Tibial nerve (tissue), 4 donors: ENCODE measurements at regions not wholly inside any gene's neighbourhood (a gene's known extent, or its start where the extent isn't known, plus 50 kb on each side); places are given as distances from the start of the nearest gene placed in this dataset.

ENCODE experiments used
- DNase-seq, 2 donors: peaks; one replicate each; pipeline ENCODE4 v3.0.0-alpha.2; 2019; ENCODE audit warnings: low spot score in 2 of 2
- H3K27ac ChIP-seq, 4 donors: fragments of 200-600 bp; sonication (generic) in 3 of 4; one replicate each; pipeline ENCODE4 v1.5.1; 2017 to 2019; ENCODE audit warnings: mild to moderate bottlenecking in 1 of 4
- H3K27me3 ChIP-seq, 2 donors: fragments of 200-600 bp; sonication (generic) in 1 of 2; one replicate each; pipeline versions ENCODE4 v1.5.1 to v1.6.0; 2017 to 2019
- H3K36me3 ChIP-seq, 3 donors: fragments of 200-600 bp; sonication (generic); one replicate each; pipeline ENCODE4 v1.5.1; 2018 to 2019
- H3K4me1 ChIP-seq, 4 donors: fragments of 200-600 bp; sonication (generic) in 3 of 4; one replicate each; pipeline ENCODE4 v1.5.1; 2017 to 2019
- H3K4me3 ChIP-seq, 4 donors: fragments of 200-600 bp; sonication (generic) in 3 of 4; one replicate each; pipeline ENCODE4 v1.5.1; 2017 to 2019; ENCODE audit warnings: mild to moderate bottlenecking in 1 of 4, moderate library complexity in 1 of 4
- H3K9me3 ChIP-seq, 4 donors: fragments of 200-600 bp; sonication (generic) in 3 of 4; one replicate each; pipeline ENCODE4 v1.5.1; 2017 to 2019
- EP300 ChIP-seq, 2 donors: sonication (generic); formaldehyde crosslinking; IDR thresholded peaks; one replicate each; pipeline ENCODE4 v1.6.1; 2017; ENCODE audit warnings: antibody characterized with exemption in 2 of 2, mild to moderate bottlenecking in 1 of 2
- POLR2A ChIP-seq, 2 donors: fragments of 450-650 bp; IDR thresholded peaks; one replicate each; pipeline ENCODE4 v1.6.1; 2017; ENCODE audit warnings: antibody characterized with exemption in 2 of 2, mild to moderate bottlenecking in 2 of 2, moderate library complexity in 2 of 2
- WGBS, 2 donors: methylation state at CpG; one replicate each; pipeline ENCODE4 v1.1.5; 2018; 5-methylcytosine and 5-hydroxymethylcytosine counted together
- TF ChIP-seq, protein P1 (sequence below), 5 experiments: fragments of 200-600 bp in 3 of 5; fragments of 450-650 bp in 2 of 5; sonication (generic) in 3 of 5; IDR thresholded peaks; one replicate each; pipeline ENCODE4 v1.5.1; 2016 to 2019; ENCODE audit warnings: antibody characterized with exemption in 5 of 5, mild to moderate bottlenecking in 3 of 5, moderate library complexity in 2 of 5

DNA sequence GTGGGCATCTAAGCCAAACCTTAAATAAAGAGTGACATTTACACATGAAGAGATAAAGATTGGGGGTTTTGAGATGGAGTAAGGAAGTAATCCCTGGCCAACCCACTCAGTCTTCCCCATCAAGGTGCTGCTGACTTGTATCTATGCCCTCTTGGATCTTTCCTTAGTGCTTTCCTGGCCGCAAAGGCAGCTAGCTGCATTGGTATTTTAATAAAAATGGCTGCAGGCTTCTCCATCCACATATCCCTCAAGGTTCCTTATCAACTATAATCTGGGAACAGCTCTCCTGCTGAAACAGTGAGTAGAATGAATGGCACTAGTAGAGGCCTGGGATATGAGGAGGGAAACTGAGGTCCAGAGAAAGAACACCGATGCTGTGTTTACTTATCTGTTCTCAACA, 122.2 kb upstream of the ANKRD28 start:
- no peak for TF ChIP-seq EP300 (IDR thresholded peaks at IDR 0.05)
- TF ChIP-seq, protein P1, sequence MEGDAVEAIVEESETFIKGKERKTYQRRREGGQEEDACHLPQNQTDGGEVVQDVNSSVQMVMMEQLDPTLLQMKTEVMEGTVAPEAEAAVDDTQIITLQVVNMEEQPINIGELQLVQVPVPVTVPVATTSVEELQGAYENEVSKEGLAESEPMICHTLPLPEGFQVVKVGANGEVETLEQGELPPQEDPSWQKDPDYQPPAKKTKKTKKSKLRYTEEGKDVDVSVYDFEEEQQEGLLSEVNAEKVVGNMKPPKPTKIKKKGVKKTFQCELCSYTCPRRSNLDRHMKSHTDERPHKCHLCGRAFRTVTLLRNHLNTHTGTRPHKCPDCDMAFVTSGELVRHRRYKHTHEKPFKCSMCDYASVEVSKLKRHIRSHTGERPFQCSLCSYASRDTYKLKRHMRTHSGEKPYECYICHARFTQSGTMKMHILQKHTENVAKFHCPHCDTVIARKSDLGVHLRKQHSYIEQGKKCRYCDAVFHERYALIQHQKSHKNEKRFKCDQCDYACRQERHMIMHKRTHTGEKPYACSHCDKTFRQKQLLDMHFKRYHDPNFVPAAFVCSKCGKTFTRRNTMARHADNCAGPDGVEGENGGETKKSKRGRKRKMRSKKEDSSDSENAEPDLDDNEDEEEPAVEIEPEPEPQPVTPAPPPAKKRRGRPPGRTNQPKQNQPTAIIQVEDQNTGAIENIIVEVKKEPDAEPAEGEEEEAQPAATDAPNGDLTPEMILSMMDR (IDR thresholded peaks at IDR 0.05): no peak
- no peak for TF ChIP-seq POLR2A (IDR thresholded peaks at IDR 0.05)
- Histone ChIP-seq H3K27ac (no peak overlapping the region), H3K27me3 (no peaks in the 10 kb centered on the region), H3K4me3 (no peak overlapping the region), H3K36me3 (no peaks in the 10 kb centered on the region), H3K9me3 (no peaks in the 10 kb centered on the region), H3K4me1 (no peaks in the 10 kb centered on the region)
- WGBS, 2 donors: 98 to 100% methylated on average over 2 of the region's 2 CpGs
- DNase-seq: no peak

DNA sequence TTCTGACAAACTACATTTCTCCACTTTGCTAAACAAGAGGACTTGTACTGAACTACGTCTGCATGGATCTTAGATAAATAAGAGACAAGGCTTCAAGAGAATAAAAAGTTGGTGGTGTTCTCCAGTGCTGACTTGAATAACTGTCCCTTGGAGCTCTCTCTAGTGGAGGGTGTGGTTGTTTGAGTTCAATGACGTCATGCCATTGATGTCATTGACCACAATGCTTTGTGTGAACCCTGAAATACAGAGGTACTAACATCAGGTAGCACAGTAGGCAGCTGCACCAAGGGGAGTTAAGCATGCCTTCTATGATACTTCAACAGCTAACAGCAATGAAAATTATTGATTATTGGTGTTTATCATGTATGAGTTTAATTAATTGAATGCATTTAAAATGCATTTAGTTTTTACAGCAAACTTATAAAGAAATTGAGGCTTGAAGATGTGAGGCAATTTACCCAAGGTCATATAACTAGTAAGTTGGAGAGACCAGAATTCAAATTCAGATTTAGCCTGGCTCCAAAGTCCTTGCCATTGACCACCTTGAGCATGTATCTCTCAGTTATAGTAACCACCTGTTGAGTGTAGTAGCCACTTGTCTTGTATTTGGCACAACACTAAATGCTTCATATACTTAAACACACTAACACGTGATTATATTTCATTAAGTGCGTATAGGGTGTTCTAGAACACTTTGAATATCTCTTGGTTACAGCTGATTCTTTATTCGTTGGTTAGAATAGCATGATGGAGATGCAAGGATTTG, 126.0 kb upstream of the ANKRD28 start:
- Histone ChIP-seq H3K9me3 (no peaks in the 10 kb centered on the region), H3K4me3 (no peak overlapping the region), H3K4me1 (peaks cover 0 to 4% (median 0%) of the 10 kb centered on the region in 4 donors), H3K27ac (no peak overlapping the region), H3K36me3 (no peaks in the 10 kb centered on the region), H3K27me3 (no peaks in the 10 kb centered on the region)
- 84 to 85% methylated on average over 5 of the region's 5 CpGs for WGBS, 2 donors
- TF ChIP-seq EP300 (IDR thresholded peaks at IDR 0.05) (no peak), POLR2A (IDR thresholded peaks at IDR 0.05) (no peak)
- TF ChIP-seq, protein P1 (IDR thresholded peaks at IDR 0.05): no peak
- DNase-seq: no peak

DNA sequence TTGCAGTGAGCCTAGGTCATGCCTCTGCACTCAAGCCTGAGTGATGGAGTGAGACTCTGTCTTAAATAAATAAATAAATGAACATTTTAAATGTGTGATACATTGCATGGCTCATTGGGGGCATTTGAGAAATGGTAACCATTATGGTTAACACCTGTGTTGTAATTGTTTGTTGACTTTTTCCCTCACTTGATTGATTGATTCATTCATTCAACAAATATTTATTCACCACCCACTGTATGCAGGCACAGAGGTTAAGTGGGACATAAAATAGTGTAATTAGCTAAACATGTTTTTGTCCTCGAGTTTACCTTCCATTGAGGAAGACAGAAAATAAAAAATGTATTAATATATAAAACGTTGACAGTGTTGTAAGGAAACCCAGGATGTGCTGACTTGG, 127.1 kb upstream of the ANKRD28 start:
- no peaks in the 10 kb centered on the region for H3K36me3 ChIP-seq
- H3K4me1 ChIP-seq: peaks cover 0 to 4% (median 0%) of the 10 kb centered on the region in 4 donors
- no peak overlapping the region for H3K4me3 ChIP-seq
- no peak for DNase-seq
- no peaks in the 10 kb centered on the region for H3K9me3 ChIP-seq
- no peaks in the 10 kb centered on the region for H3K27me3 ChIP-seq
- TF ChIP-seq, protein P1 (IDR thresholded peaks at IDR 0.05): no peak
- no peak for TF ChIP-seq EP300 (IDR thresholded peaks at IDR 0.05)
- no peak for TF ChIP-seq POLR2A (IDR thresholded peaks at IDR 0.05)
- WGBS, 2 donors: 72% methylated on average over 2 of the region's 2 CpGs
- H3K27ac ChIP-seq: no peak overlapping the region

DNA sequence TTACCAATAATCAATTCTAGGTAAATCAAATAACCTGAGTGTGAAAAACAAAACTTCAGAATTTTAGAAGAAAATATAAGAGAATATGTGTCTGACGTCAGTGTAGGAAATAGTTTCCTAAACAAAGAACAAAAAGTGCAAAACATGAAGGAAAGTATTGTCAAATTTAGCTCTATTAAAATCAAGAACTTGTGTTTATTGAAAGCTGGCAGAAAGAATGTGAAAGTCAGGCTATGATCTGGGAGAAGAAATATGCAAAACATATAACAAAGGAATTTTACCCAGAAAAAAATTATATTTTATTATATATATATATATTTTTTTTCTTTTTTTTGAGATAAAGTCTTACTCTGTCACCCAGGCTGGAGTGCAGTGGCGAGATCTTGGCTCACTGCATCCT, 129.1 kb upstream of the ANKRD28 start:
- H3K27me3 ChIP-seq: no peaks in the 10 kb centered on the region
- no peak overlapping the region for H3K27ac ChIP-seq
- no peak for DNase-seq
- H3K4me3 ChIP-seq: no peak overlapping the region
- WGBS, 2 donors: 56 to 59% methylated on average over 2 of the region's 2 CpGs
- H3K4me1 ChIP-seq: peaks cover 0 to 5% (median 2%) of the 10 kb centered on the region in 4 donors
- H3K9me3 ChIP-seq: no peaks in the 10 kb centered on the region
- H3K36me3 ChIP-seq: no peaks in the 10 kb centered on the region
- no peak for TF ChIP-seq EP300 (IDR thresholded peaks at IDR 0.05)
- no peak for TF ChIP-seq POLR2A (IDR thresholded peaks at IDR 0.05)
- TF ChIP-seq, protein P1 (IDR thresholded peaks at IDR 0.05): no peak

DNA sequence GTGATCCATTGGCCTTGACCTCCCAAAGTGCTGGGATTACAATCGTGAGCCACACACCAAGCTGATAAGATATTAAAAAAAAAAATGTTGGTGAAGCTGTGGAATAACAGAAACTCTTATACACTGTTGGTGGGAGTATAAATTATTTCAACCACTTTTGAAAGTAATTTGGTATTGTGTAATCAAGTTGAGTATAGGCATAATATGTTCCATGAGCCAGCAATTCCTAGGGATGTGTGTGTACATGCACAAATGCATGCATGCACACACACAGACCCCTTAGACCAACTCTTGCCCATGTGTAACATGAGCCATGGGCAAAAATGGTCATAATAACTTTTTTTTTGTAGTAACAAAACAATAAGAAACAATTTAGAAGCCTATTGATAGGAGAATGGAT, 130.2 kb upstream of the ANKRD28 start:
- no peak overlapping the region for H3K27ac ChIP-seq
- peaks cover 0 to 16% (median 5%) of the 10 kb centered on the region in 4 donors for H3K4me1 ChIP-seq
- DNase-seq: no peak
- H3K27me3 ChIP-seq: no peaks in the 10 kb centered on the region
- no peaks in the 10 kb centered on the region for H3K9me3 ChIP-seq
- TF ChIP-seq, protein P1 (IDR thresholded peaks at IDR 0.05): no peak
- TF ChIP-seq EP300 (IDR thresholded peaks at IDR 0.05) (no peak), POLR2A (IDR thresholded peaks at IDR 0.05) (no peak)
- no peaks in the 10 kb centered on the region for H3K36me3 ChIP-seq
- no peak overlapping the region for H3K4me3 ChIP-seq
- 85 to 93% methylated on average over 1 of the region's 1 CpG for WGBS, 2 donors
